ENCODE measurements at regions not wholly inside any gene's neighbourhood (a gene's known extent, or its start where the extent isn't known, plus 50 kb on each side); places are given as distances from the start of the nearest gene placed in this dataset.

- no peaks in the 10 kb centered on the region for H3K36me3 ChIP-seq (ENCODE audit: control insufficient read depth, insufficient read depth, low read length)
- no CpG with 5 or more reads among the region's 6 CpGs for WGBS (ENCODE audit: insufficient coverage)
- no peak for DNase-seq
Measured at GRCh38 chr5:145307866-145308382, 527.2 kb downstream of the PRELID2 start.

GRCh38 chr5:145295236-145295835, 539.8 kb downstream of the PRELID2 start:
- WGBS (ENCODE audit: insufficient coverage): no CpG with 5 or more reads among the region's 1 CpG
- no peaks in the 10 kb centered on the region for H3K4me1 ChIP-seq (ENCODE audit: control insufficient read depth, insufficient read depth, low read length)
- no peaks in the 10 kb centered on the region for H3K27me3 ChIP-seq (ENCODE audit: control insufficient read depth, insufficient read depth, low read length)
- H3K36me3 ChIP-seq (ENCODE audit: control insufficient read depth, insufficient read depth, low read length): no peaks in the 10 kb centered on the region
- no peak overlapping the region for H3K27ac ChIP-seq (ENCODE audit: low read length)
- no peak overlapping the region for H3K4me3 ChIP-seq (ENCODE audit: low read length)
- no peaks in the 10 kb centered on the region for H3K9me3 ChIP-seq (replicated peaks; ENCODE audit: control insufficient read depth, low read depth, low read length)
- DNase-seq: no peak

More at GRCh38 chr5:145307866-145308382, 527.2 kb downstream of the PRELID2 start:
- Histone ChIP-seq H3K9me3 (replicated peaks; ENCODE audit: control insufficient read depth, low read depth, low read length) (no peaks in the 10 kb centered on the region), H3K27me3 (ENCODE audit: control insufficient read depth, insufficient read depth, low read length) (no peaks in the 10 kb centered on the region), H3K4me3 (ENCODE audit: low read length) (no peak overlapping the region), H3K4me1 (ENCODE audit: control insufficient read depth, insufficient read depth, low read length) (no peaks in the 10 kb centered on the region), H3K27ac (ENCODE audit: low read length) (no peak overlapping the region)

GRCh38 chr5:145294331-145294730, 540.8 kb downstream of the PRELID2 start:
- DNase-seq: no peak
- no peaks in the 10 kb centered on the region for H3K27me3 ChIP-seq (ENCODE audit: control insufficient read depth, insufficient read depth, low read length)
- H3K4me1 ChIP-seq (ENCODE audit: control insufficient read depth, insufficient read depth, low read length): no peaks in the 10 kb centered on the region
- no peaks in the 10 kb centered on the region for H3K9me3 ChIP-seq (replicated peaks; ENCODE audit: control insufficient read depth, low read depth, low read length)
- H3K4me3 ChIP-seq (ENCODE audit: low read length): no peak overlapping the region
- no CpG with 5 or more reads among the region's 2 CpGs for WGBS (ENCODE audit: insufficient coverage)
- no peak overlapping the region for H3K27ac ChIP-seq (ENCODE audit: low read length)
- no peaks in the 10 kb centered on the region for H3K36me3 ChIP-seq (ENCODE audit: control insufficient read depth, insufficient read depth, low read length)

GRCh38 chr5:145293716-145294115, 541.4 kb downstream of the PRELID2 start:
- H3K4me3 ChIP-seq (ENCODE audit: low read length): no peak overlapping the region
- H3K9me3 ChIP-seq (replicated peaks; ENCODE audit: control insufficient read depth, low read depth, low read length): no peaks in the 10 kb centered on the region
- DNase-seq: no peak
- no peak overlapping the region for H3K27ac ChIP-seq (ENCODE audit: low read length)
- no peaks in the 10 kb centered on the region for H3K4me1 ChIP-seq (ENCODE audit: control insufficient read depth, insufficient read depth, low read length)
- WGBS (ENCODE audit: insufficient coverage): no CpG with 5 or more reads among the region's 1 CpG
- H3K27me3 ChIP-seq (ENCODE audit: control insufficient read depth, insufficient read depth, low read length): no peaks in the 10 kb centered on the region
- no peaks in the 10 kb centered on the region for H3K36me3 ChIP-seq (ENCODE audit: control insufficient read depth, insufficient read depth, low read length)

GRCh38 chr5:145292278-145292677, 542.9 kb downstream of the PRELID2 start:
- WGBS (ENCODE audit: insufficient coverage): no CpG with 5 or more reads among the region's 3 CpGs
- no peak for DNase-seq
- no peak overlapping the region for H3K4me3 ChIP-seq (ENCODE audit: low read length)
- no peaks in the 10 kb centered on the region for H3K27me3 ChIP-seq (ENCODE audit: control insufficient read depth, insufficient read depth, low read length)
- H3K36me3 ChIP-seq (ENCODE audit: control insufficient read depth, insufficient read depth, low read length): no peaks in the 10 kb centered on the region
- H3K4me1 ChIP-seq (ENCODE audit: control insufficient read depth, insufficient read depth, low read length): no peaks in the 10 kb centered on the region
- no peaks in the 10 kb centered on the region for H3K9me3 ChIP-seq (replicated peaks; ENCODE audit: control insufficient read depth, low read depth, low read length)
- H3K27ac ChIP-seq (ENCODE audit: low read length): no peak overlapping the region

- Histone ChIP-seq H3K4me1 (ENCODE audit: control insufficient read depth, insufficient read depth, low read length) (no peaks in the 10 kb centered on the region), H3K4me3 (ENCODE audit: low read length) (no peak overlapping the region), H3K9me3 (replicated peaks; ENCODE audit: control insufficient read depth, low read depth, low read length) (no peaks in the 10 kb centered on the region), H3K36me3 (ENCODE audit: control insufficient read depth, insufficient read depth, low read length) (no peaks in the 10 kb centered on the region), H3K27ac (ENCODE audit: low read length) (no peak overlapping the region), H3K27me3 (ENCODE audit: control insufficient read depth, insufficient read depth, low read length) (no peaks in the 10 kb centered on the region)
- WGBS (ENCODE audit: insufficient coverage): no CpG with 5 or more reads among the region's 3 CpGs
- no peak for DNase-seq
Measured at GRCh38 chr5:145283141-145283810, 551.9 kb downstream of the PRELID2 start.

- Histone ChIP-seq H3K9me3 (replicated peaks; ENCODE audit: control insufficient read depth, low read depth, low read length) (no peaks in the 10 kb centered on the region), H3K36me3 (ENCODE audit: control insufficient read depth, insufficient read depth, low read length) (no peaks in the 10 kb centered on the region), H3K4me3 (ENCODE audit: low read length) (no peak overlapping the region), H3K4me1 (ENCODE audit: control insufficient read depth, insufficient read depth, low read length) (no peaks in the 10 kb centered on the region), H3K27me3 (ENCODE audit: control insufficient read depth, insufficient read depth, low read length) (no peaks in the 10 kb centered on the region), H3K27ac (ENCODE audit: low read length) (no peak overlapping the region)
- WGBS (ENCODE audit: insufficient coverage): no CpG with 5 or more reads among the region's 2 CpGs
- DNase-seq: no peak
Measured at GRCh38 chr5:145280806-145281205, 554.3 kb downstream of the PRELID2 start.

GRCh38 chr5:145280214-145280613, 554.9 kb downstream of the PRELID2 start:
- WGBS (ENCODE audit: insufficient coverage): no CpG with 5 or more reads among the region's 3 CpGs
- no peaks in the 10 kb centered on the region for H3K4me1 ChIP-seq (ENCODE audit: control insufficient read depth, insufficient read depth, low read length)

GRCh38 chr5:145260670-145261069, 574.5 kb downstream of the PRELID2 start:
- Histone ChIP-seq H3K9me3 (replicated peaks; ENCODE audit: control insufficient read depth, low read depth, low read length) (no peaks in the 10 kb centered on the region), H3K36me3 (ENCODE audit: control insufficient read depth, insufficient read depth, low read length) (no peaks in the 10 kb centered on the region), H3K27me3 (ENCODE audit: control insufficient read depth, insufficient read depth, low read length) (no peaks in the 10 kb centered on the region), H3K27ac (ENCODE audit: low read length) (no peak overlapping the region), H3K4me1 (ENCODE audit: control insufficient read depth, insufficient read depth, low read length) (no peaks in the 10 kb centered on the region), H3K4me3 (ENCODE audit: low read length) (no peak overlapping the region)
- DNase-seq: no peak

More at GRCh38 chr5:145280214-145280613, 554.9 kb downstream of the PRELID2 start:
- Histone ChIP-seq H3K9me3 (replicated peaks; ENCODE audit: control insufficient read depth, low read depth, low read length) (no peaks in the 10 kb centered on the region), H3K27me3 (ENCODE audit: control insufficient read depth, insufficient read depth, low read length) (no peaks in the 10 kb centered on the region), H3K36me3 (ENCODE audit: control insufficient read depth, insufficient read depth, low read length) (no peaks in the 10 kb centered on the region), H3K27ac (ENCODE audit: low read length) (no peak overlapping the region), H3K4me3 (ENCODE audit: low read length) (no peak overlapping the region)
- DNase-seq: no peak

- no peaks in the 10 kb centered on the region for H3K9me3 ChIP-seq (replicated peaks; ENCODE audit: control insufficient read depth, low read depth, low read length)
- WGBS (ENCODE audit: insufficient coverage): no CpG with 5 or more reads among the region's 2 CpGs
- DNase-seq: no peak
- no peaks in the 10 kb centered on the region for H3K36me3 ChIP-seq (ENCODE audit: control insufficient read depth, insufficient read depth, low read length)
- no peak overlapping the region for H3K27ac ChIP-seq (ENCODE audit: low read length)
- H3K4me3 ChIP-seq (ENCODE audit: low read length): no peak overlapping the region
- no peaks in the 10 kb centered on the region for H3K27me3 ChIP-seq (ENCODE audit: control insufficient read depth, insufficient read depth, low read length)
- peaks cover 5% of the 10 kb centered on the region for H3K4me1 ChIP-seq (ENCODE audit: control insufficient read depth, insufficient read depth, low read length)
Measured at GRCh38 chr5:145247745-145248040, 587.4 kb downstream of the PRELID2 start.
